Small intestine (tissue), 7 donors: ENCODE measurements at regions not wholly inside any gene's neighbourhood (a gene's known extent, or its start where the extent isn't known, plus 50 kb on each side); places are given as distances from the start of the nearest gene placed in this dataset.
"Not testable (repeated sequence)": the region's sequence is repeated elsewhere in the genome, so short reads cannot be mapped to it uniquely, and the experiment has no call there.

Experiments
- DNase-seq, 2 donors: peaks; one replicate each; pipeline versions ENCODE4 v3.0.0 to v3.0.0-alpha.2; 2013
- FAIRE-seq: peaks from 2 replicates; lab custom pipeline; 2012; peaks lifted over from hg19 to GRCh38; lab: Jason Lieb, UNC
- H3K27ac ChIP-seq, 3 donors: one replicate each; pipeline ENCODE4 v1.5.1; 2013; ENCODE audit warnings: low read length in 2 of 3, mild to moderate bottlenecking in 2 of 3, control low read depth in 1 of 3, inconsistent platforms in 1 of 3, low read depth in 1 of 3, moderate library complexity in 1 of 3
- H3K27me3 ChIP-seq, 3 donors: one replicate each; pipeline ENCODE4 v1.6.1; 2013; ENCODE audit warnings: low read length in 3 of 3, inconsistent platforms in 1 of 3; ENCODE audit not compliant: control insufficient read depth in 3 of 3, insufficient read depth in 3 of 3
- H3K36me3 ChIP-seq, 3 donors: one replicate each; pipeline ENCODE4 v1.6.1; 2013; ENCODE audit warnings: low read length in 3 of 3, inconsistent platforms in 1 of 3, low read depth in 1 of 3, mild to moderate bottlenecking in 1 of 3, moderate library complexity in 1 of 3; ENCODE audit not compliant: control insufficient read depth in 3 of 3, insufficient read depth in 2 of 3
- H3K4me1 ChIP-seq, 3 donors: one replicate each; pipeline ENCODE4 v1.6.1; 2013; ENCODE audit warnings: low read length in 2 of 3, inconsistent platforms in 1 of 3, low read depth in 1 of 3, mild to moderate bottlenecking in 1 of 3, moderate library complexity in 1 of 3; ENCODE audit not compliant: control insufficient read depth in 3 of 3, insufficient read depth in 2 of 3
- H3K4me3 ChIP-seq, 3 donors: one replicate each; pipeline ENCODE4 v1.5.1; 2013; ENCODE audit warnings: low read length in 3 of 3, control low read depth in 1 of 3, inconsistent platforms in 1 of 3, low read depth in 1 of 3, mild to moderate bottlenecking in 1 of 3, moderate library complexity in 1 of 3
- H3K9me3 ChIP-seq, 2 donors: one replicate each; pipeline ENCODE4 v1.6.1; 2013; ENCODE audit warnings: low read depth in 1 of 2, low read length in 1 of 2; ENCODE audit not compliant: control insufficient read depth in 2 of 2, insufficient read depth in 1 of 2
- WGBS, 3 donors: extraction: QIAGEN DNeasy Blood & Tissue Kit; methylation state at CpG; one replicate each; pipeline ENCODE4 v1.1.7; 2013; 5-methylcytosine and 5-hydroxymethylcytosine counted together
- donor health status: healthy with polysubstance abuse.
- donor health status: control.
- donor health status: control.
- donor health status: Bipolar disorder and iron deficiency.
- donor health status: healthy.

- H3K9me3 ChIP-seq: peaks cover 0 to 5% of the 10 kb centered on the region in 2 donors
- WGBS, 3 donors: 41 to 69% (median 57%) methylated on average over 1 of the region's 1 CpG
- FAIRE-seq: no peak
- no peak for DNase-seq
- H3K4me3 ChIP-seq: no peak overlapping the region
- H3K27ac ChIP-seq: no peak overlapping the region
- no peaks in the 10 kb centered on the region for H3K36me3 ChIP-seq
- H3K27me3 ChIP-seq: no peaks in the 10 kb centered on the region
- H3K4me1 ChIP-seq: no peaks in the 10 kb centered on the region
Measured at GRCh38 chr18:1090758-1091157, 186.1 kb downstream of the ADCYAP1 start.

GRCh38 chr18:1092228-1092627 is 187.6 kb downstream of the ADCYAP1 start:
- H3K36me3 ChIP-seq: no peaks in the 10 kb centered on the region
- H3K4me1 ChIP-seq: no peaks in the 10 kb centered on the region
- no peaks in the 10 kb centered on the region for H3K27me3 ChIP-seq
- DNase-seq: no peak
- no peak for FAIRE-seq
- H3K27ac ChIP-seq: no peak overlapping the region
- WGBS, 3 donors: 54 to 67% (median 66%) methylated on average over 5 of the region's 5 CpGs
- no peak overlapping the region for H3K4me3 ChIP-seq
- H3K9me3 ChIP-seq: peaks cover 0 to 5% of the 10 kb centered on the region in 2 donors

- 76 to 91% (median 88%) methylated on average over 4 of the region's 4 CpGs for WGBS, 3 donors
- Histone ChIP-seq H3K4me3 (no peak overlapping the region), H3K36me3 (no peaks in the 10 kb centered on the region), H3K4me1 (no peaks in the 10 kb centered on the region), H3K27me3 (no peaks in the 10 kb centered on the region), H3K9me3 (no peaks in the 10 kb centered on the region), H3K27ac (no peak overlapping the region)
- FAIRE-seq: no peak
- DNase-seq: no peak
Measured at GRCh38 chr18:1094409-1094808, 189.7 kb downstream of the ADCYAP1 start.

- not testable (repeated sequence) for H3K27me3 ChIP-seq, H3K9me3 ChIP-seq, H3K36me3 ChIP-seq, H3K4me1 ChIP-seq, DNase-seq, H3K4me3 ChIP-seq, H3K27ac ChIP-seq, FAIRE-seq
- 93 to 96% (median 94%) methylated on average over 40 to 51 of the region's 51 CpGs for WGBS, 3 donors
Measured at GRCh38 chr18:1097991-1098735, 193.5 kb downstream of the ADCYAP1 start.

GRCh38 chr18:1102848-1103247 is 198.2 kb downstream of the ADCYAP1 start:
- FAIRE-seq (no peak), DNase-seq (no peak)
- H3K36me3 ChIP-seq: no peaks in the 10 kb centered on the region
- WGBS, 3 donors: 52 to 60% (median 56%) methylated on average over 2 of the region's 2 CpGs
- H3K9me3 ChIP-seq: no peaks in the 10 kb centered on the region
- no peaks in the 10 kb centered on the region for H3K4me1 ChIP-seq
- no peak overlapping the region for H3K4me3 ChIP-seq
- H3K27ac ChIP-seq: no peak overlapping the region
- no peaks in the 10 kb centered on the region for H3K27me3 ChIP-seq

GRCh38 chr18:1103537-1103936 is 198.9 kb downstream of the ADCYAP1 start:
- 39 to 51% (median 50%) methylated on average over 2 of the region's 2 CpGs for WGBS, 3 donors
- H3K4me1 ChIP-seq: no peaks in the 10 kb centered on the region
- FAIRE-seq: no peak
- H3K27me3 ChIP-seq: no peaks in the 10 kb centered on the region
- H3K4me3 ChIP-seq: no peak overlapping the region
- no peak overlapping the region for H3K27ac ChIP-seq
- H3K36me3 ChIP-seq: no peaks in the 10 kb centered on the region
- H3K9me3 ChIP-seq: no peaks in the 10 kb centered on the region
- DNase-seq: no peak

- H3K36me3 ChIP-seq: no peaks in the 10 kb centered on the region
- DNase-seq (no peak), FAIRE-seq (no peak)
- no peak overlapping the region for H3K27ac ChIP-seq
- H3K27me3 ChIP-seq: no peaks in the 10 kb centered on the region
- H3K4me3 ChIP-seq: no peak overlapping the region
- 55 to 72% (median 62%) methylated on average over 4 of the region's 4 CpGs for WGBS, 3 donors
- no peaks in the 10 kb centered on the region for H3K9me3 ChIP-seq
- H3K4me1 ChIP-seq: no peaks in the 10 kb centered on the region
Measured at GRCh38 chr18:1104181-1104881, 199.7 kb downstream of the ADCYAP1 start.

- Histone ChIP-seq H3K4me3 (no peak overlapping the region), H3K27ac (no peak overlapping the region), H3K27me3 (no peaks in the 10 kb centered on the region), H3K36me3 (no peaks in the 10 kb centered on the region), H3K4me1 (no peaks in the 10 kb centered on the region), H3K9me3 (no peaks in the 10 kb centered on the region)
- no peak for FAIRE-seq
- WGBS, 3 donors: 87 to 98% (median 94%) methylated on average over 2 of the region's 2 CpGs
- DNase-seq: no peak
Measured at GRCh38 chr18:1124495-1124894, 219.8 kb downstream of the ADCYAP1 start.
